ENCODE measurements at regions not wholly inside any gene's neighbourhood (a gene's known extent, or its start where the extent isn't known, plus 50 kb on each side); places are given as distances from the start of the nearest gene placed in this dataset. TPM values are rescaled to one million over a fixed set of nuclear protein-coding genes. Genes with fewer than 3 reads are reported as not detected.

DNA sequence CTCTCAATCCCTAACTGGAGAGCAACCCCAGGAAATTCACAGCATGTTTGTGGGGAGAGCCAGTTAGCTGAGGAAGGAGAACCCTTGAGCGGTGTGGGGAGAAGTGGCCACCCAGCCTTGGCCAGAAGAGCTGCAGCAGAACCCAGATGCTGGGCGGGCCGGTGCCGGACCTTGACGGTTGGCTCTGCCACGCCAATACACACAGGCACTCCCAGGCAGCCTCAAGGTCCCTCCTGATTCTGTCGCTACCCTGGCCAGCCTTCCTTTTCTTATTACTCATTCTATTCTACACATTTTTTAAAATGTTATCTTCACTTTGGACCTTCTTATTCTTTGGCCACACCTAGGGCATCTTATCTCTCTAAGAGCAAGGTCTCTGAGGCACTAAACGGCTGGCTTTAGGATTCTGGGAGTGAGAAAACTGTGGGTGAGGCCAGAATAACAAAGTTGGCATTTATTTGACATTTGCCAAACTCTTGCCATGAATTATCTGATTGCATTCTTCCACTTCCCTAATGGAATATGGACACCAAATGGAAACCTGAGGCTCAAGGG is 50.4 kb upstream of the GPR37L1 start (continued):
- TF ChIP-seq, protein P1, sequence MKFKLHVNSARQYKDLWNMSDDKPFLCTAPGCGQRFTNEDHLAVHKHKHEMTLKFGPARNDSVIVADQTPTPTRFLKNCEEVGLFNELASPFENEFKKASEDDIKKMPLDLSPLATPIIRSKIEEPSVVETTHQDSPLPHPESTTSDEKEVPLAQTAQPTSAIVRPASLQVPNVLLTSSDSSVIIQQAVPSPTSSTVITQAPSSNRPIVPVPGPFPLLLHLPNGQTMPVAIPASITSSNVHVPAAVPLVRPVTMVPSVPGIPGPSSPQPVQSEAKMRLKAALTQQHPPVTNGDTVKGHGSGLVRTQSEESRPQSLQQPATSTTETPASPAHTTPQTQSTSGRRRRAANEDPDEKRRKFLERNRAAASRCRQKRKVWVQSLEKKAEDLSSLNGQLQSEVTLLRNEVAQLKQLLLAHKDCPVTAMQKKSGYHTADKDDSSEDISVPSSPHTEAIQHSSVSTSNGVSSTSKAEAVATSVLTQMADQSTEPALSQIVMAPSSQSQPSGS (IDR thresholded peaks at IDR 0.05; ENCODE audit: low read length) = no peak
- TF ChIP-seq RXRA (IDR thresholded peaks at IDR 0.05; ENCODE audit: insufficient read depth, low read depth, low read length) (no peak), CHD2 (IDR thresholded peaks at IDR 0.05; ENCODE audit: low read length) (no peak), BCL11A (IDR thresholded peaks at IDR 0.05; ENCODE audit: low read depth in 2 of 2, low read length in 2 of 2) (no peak)

Small RNAs in the stretch of these regions (small RNA-seq; reads per million reads assigned to genes)
- not detected for gene RF00019 (ENCODE audit: insufficient read depth)

Measured in H1 (cell line).